EH (cell line): ENCODE measurements at regions not wholly inside any gene's neighbourhood (a gene's known extent, or its start where the extent isn't known, plus 50 kb on each side); places are given as distances from the start of the nearest gene placed in this dataset.
A peak's percentile ranks its signal among the peaks of the same experiment; 100 is the strongest.

ENCODE experiments used
- DNase-seq: peaks from one replicate; pipeline ENCODE4 v3.0.0-alpha.2; 2015; ENCODE audit warnings: low read depth

DNA sequence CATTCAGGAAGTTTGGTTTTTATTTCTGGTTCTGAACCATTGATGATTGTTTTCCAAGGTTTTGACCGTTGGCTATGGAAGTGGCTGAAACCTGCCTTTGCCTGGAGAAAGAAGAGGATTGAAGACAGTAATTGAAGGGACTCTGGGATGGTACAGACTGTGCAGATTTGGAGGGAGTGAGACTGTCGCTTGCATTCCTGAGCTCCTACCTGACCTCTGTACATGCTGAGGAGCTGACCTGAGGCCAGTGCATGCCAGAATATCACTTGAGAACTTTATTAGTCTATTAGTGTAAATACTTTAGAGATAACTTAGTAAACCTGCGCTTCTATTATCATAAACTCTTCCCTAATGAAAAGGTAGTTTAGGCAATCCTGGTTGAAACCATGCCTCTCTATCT, 276.4 kb downstream of the IRS2 start:
- no peak for DNase-seq

DNA sequence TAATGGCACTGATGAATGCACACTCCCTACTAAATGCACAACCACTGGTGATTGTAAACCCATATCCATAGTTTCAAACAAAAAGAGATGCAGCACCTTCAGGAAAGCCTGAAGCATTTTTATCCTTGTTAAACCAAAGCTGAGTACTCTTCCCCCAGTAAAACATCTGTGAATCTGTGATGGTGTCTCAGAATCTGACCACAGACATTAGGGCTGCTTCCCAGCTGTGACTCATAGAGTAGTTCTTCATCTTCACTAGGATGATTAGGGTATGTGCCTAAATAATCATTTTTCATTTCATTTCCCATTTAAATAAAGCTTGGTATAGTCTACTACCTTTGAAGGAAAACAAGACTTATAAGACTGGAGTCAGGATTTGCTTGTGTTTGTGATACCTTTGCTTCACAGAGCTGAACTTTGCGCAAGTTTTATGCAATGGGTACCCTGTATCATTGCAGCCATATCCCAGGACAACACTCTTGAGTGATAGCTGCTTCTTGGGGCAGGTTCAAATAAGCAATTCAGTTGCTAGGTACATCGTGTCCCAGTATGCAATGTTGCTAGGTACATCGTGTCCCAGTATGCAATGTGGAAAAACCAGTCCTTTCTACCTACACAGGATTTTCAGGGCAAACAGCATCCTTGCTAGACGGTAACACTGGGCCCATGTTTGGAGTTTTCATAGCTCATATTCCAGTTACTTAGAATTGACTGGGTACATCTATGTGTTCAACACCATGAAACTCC, 277.1 kb downstream of the IRS2 start:
- DNase-seq, result peak; percentile 59

DNA sequence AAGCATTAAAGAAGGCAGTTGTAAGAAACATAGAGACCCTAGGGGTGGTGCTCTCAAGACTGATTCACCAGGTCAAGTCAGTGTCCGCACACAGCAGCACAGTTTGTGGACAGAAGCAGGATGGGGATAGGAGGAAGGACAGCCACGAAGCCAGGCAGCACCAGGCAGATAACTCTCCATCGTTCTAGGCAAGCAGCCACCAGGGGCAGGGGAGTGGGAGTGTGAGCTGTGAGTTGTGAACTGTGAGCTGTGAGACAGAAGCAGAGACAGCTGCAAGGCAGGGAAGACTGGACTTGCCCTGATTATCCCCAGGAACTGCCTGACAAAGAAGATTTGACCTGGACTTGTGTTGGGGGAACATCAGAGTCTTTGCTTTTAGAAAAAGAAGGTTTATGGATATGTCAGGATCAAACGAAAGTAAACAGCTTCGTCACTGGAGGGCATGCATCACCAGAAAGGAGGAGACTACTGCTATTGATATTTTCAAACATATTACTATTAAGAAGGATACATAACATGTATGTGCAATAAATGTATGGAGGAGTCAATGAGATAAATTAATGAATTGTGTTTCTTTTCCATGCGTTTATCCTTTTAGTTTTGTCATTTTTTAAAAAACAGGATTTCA, 286.1 kb downstream of the IRS2 start:
- DNase-seq, result no peak

DNA sequence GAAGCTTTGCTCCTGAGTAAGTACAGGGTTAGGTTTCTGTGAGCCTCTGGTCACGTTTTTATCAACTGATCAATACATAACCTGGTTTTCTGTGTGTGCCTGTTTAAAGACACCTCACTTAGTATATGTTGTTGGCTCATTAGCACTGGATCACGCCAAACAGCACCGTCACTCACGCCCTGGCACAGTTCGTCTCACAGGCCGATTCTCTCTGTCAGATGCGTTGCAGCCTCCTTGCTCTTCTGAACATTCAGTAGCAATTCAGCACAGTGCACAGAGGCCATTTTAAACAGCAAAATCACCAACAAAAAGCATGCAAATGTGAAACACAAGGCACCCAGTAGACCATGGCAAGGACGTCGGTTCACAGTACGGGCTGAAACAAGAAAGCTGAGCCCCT, 288.5 kb downstream of the IRS2 start:
- no peak for DNase-seq

DNA sequence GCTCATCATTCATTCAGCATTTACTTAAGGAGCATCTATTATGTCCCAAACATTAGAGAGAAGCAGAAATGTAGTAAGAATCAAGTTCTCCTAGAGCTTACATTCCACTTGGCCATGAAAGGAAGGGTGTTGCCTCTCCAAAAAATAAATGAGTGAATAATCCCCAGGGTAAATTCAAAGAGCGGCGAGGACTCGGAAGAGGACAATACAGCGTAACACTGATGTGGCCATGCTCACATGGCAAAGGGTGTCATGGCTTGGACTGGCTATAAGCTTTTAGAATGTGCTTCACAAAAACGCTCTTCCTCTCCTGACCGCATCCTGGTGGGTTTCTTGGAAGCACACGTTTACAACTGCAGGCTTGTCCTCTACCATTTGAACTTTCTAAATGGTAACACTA, 290.2 kb downstream of the IRS2 start:
- DNase-seq, result no peak

DNA sequence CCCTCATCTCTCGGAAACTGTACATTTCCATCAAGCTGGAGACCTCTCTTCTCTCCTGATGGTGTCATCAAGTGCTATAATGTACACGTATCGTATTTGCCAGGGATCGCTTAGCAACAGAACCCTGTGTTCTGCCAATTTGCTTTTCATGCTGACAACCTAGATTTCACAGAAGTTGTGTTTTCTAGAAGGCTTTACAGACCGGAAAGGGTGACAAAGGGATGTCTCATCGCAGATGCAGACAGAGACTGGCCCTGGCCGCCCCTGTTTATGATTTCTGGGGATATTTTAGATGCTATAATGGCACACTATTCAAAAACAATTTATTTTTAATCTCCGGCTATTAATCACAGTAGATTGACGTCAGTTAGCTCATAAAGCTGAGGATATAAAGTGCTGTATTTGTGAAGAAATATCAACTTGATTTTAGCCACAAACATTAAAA, 291.4 kb downstream of the IRS2 start:
- peak; percentile 65 for DNase-seq

DNA sequence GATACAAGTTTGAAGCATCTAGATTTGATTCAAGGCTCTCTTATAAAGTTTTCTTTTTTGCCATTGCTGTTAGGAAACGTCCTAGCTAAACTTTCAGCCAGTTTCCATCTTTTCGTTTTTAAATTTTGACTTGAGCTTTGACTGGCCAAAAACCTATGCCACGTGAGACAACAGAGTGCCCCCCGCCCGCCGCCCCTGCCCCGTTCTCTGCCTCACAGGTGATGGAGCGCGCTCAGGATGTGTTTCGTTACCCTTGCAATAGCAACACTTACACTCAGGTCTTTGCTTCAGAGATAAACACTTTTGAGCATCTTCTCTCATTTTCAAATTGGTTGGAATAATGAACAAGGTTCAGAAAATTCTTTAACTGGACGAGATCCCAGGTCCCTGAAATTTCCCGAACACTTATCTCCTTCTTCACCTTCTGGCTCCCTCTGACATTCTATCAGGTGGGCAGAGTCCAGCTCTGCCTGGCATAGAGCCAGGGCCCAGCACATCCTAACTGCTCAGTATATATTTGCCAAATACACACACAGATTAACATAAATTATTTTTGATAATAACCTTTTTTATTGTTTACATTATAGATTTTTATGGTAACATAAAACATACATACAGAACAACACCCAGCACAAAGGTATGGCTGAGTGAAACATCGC, 301.1 kb downstream of the IRS2 start:
- no peak for DNase-seq

- no peak for DNase-seq
Observed at GRCh38 chr13:109483284-109483683, 303.1 kb downstream of the IRS2 start.

DNA sequence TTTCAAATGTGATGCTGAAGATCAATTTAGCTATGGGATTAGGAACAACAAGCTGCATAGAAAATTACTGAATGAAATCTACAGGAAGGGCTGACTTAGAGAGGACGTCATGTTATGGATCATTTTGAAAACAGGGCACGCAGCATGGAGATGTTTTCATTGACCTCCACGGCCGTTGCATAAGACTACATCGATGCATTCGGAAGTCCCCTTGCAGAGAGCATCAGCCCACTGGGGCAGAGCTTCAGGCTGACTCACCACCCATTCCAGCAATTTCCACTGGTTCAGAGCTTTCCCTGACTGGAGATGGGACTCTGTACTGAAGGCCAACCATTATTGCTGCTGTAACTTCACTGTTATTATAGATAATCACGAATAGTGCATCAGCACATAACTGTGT, 305.3 kb downstream of the IRS2 start:
- DNase-seq, result no peak

- peak; percentile 46 for DNase-seq
Observed at GRCh38 chr13:109480011-109480955, 306.1 kb downstream of the IRS2 start.

GRCh38 chr13:109479534-109479933, 306.8 kb downstream of the IRS2 start:
- DNase-seq, result no peak

GRCh38 chr13:109476001-109476400, 310.4 kb downstream of the IRS2 start:
- no peak for DNase-seq

DNA sequence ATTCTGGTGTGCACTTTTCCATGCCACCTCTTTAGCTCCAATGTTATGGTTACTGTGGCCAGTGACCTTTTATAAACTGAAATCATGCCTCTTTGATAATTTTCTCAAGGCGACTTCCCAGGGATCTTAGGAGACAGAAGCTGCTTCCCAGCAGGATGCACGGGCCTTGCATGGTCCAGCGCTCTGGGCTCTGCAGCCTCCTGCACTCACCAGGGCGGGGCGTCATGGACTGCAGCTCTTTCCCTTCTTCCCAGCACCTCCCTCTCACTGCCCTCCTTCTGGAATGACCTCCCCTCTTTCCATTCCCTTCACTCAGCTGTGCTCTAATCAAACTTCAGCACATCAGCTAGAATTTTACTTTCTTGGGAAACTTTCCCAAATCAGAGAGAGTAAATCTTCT, 318.3 kb downstream of the IRS2 start:
- no peak for DNase-seq

DNA sequence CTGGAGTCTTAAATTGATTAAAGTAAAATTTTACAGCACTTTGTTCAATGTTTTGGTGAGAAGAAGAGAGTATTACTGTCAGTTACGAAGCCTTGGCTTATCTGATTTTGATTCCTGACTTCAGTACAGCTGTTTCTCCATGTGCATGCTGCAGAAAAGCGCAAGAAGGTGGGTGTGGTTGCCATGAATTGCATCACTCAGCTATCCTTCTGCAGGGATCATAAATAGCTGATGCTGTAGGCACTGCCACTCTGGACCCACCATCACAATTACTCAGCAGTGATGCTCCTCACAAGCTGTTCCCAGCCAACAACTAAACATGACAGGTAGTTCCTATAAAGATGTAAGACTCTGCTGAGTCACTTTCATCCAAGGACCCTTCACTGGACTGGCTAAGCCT, 321.2 kb downstream of the IRS2 start:
- DNase-seq, result peak; percentile 35

DNA sequence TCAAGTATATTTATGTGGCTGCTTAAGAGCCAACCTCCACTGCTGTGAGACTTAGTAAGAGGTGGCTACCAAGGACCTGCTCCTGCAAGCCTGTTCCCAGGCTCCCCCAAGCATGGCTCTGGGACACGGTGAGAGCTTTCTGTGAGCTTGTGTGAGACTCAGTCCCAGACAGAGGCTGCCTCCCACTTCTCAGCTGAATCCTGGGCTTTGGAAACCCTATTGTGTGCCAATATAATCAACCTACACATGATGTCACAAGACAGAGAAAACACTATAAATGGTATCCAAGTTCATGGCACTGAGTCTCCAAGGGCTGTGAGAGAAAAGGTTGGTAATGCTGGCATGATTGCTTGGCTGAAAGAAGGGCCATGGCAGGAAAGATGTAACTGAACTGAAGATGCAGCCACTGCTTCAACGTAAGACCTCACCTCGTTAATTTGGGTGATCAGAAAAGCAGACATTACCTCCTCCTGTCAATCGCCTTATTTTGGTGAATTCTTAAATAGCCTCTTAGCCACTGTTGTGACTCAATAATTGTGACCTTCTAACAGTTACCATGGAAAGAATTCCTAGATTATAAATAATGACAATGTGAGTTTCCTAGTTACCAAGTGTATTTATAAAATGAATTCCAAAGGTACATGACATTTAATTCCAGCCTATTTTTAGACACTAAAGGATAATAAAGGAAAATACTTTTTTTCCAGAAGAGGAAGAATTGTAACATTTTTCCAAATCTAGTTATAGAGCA, 332.0 kb downstream of the IRS2 start:
- DNase-seq, result peak; percentile 74

GRCh38 chr13:109451726-109452125, 334.7 kb downstream of the IRS2 start:
- no peak for DNase-seq

- no peak for DNase-seq
Observed at GRCh38 chr13:109448629-109449028, 337.8 kb downstream of the IRS2 start.

- DNase-seq, result peak; percentile 4
Observed at GRCh38 chr13:109447667-109448066, 338.7 kb downstream of the IRS2 start.

GRCh38 chr13:109440320-109440719, 346.1 kb downstream of the IRS2 start:
- DNase-seq, result no peak

GRCh38 chr13:109439813-109440212, 346.6 kb downstream of the IRS2 start:
- DNase-seq, result no peak

DNA sequence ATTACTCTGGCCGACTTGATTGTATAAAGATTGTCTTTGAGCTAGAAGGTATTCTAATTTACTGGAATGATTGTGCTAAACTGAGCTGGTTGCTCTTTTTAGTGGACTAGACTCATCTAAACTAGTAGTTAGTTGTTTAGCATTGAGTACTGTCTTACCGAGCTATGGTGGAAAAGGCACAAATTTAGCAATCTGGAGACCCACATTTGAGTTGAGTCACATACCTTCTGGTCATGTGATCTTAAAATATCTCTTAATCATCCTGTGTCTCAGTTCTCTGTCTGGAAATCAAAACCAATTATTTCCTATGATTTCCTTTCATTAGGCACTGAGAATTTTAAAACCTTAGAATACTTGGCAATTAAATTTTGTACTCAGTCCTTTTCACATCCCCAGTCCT, 349.5 kb downstream of the IRS2 start:
- DNase-seq, result no peak
